ENCODE measurements at regions not wholly inside any gene's neighbourhood (a gene's known extent, or its start where the extent isn't known, plus 50 kb on each side); places are given as distances from the start of the nearest gene placed in this dataset.

GRCh38 chr13:80012251-80012650 lies 328.7 kb downstream of the SPRY2 start:
- no peak for ATAC-seq
- TF ChIP-seq CTCF (IDR thresholded peaks at IDR 0.05) (no peak), POLR2A (IDR thresholded peaks at IDR 0.05) (no peak)
- H3K4me1 ChIP-seq = peaks cover 0 to 4% (median 0%) of the 10 kb centered on the region in 4 donors
- no peak for DNase-seq
- no peak overlapping the region for H3K4me3 ChIP-seq
- no peaks in the 10 kb centered on the region for H3K36me3 ChIP-seq
- no peaks in the 10 kb centered on the region for H3K27me3 ChIP-seq
- intact Hi-C loops (cut with DNase I) = no loop called here
- no peak overlapping the region for H3K27ac ChIP-seq
- no peaks in the 10 kb centered on the region for H3K9me3 ChIP-seq
- WGBS (ENCODE audit: insufficient coverage, low coverage, low lambda C conversion rate, missing lambda C conversion rate) = 43% methylated on average over 1 of the region's 1 CpG

GRCh38 chr13:80011448-80012212 lies 329.3 kb downstream of the SPRY2 start:
- no peak for TF ChIP-seq POLR2A (IDR thresholded peaks at IDR 0.05)
- TF ChIP-seq CTCF (IDR thresholded peaks at IDR 0.05) = no peak
- Histone ChIP-seq H3K36me3 (no peaks in the 10 kb centered on the region), H3K9me3 (no peaks in the 10 kb centered on the region), H3K4me3 (no peak overlapping the region), H3K27me3 (no peaks in the 10 kb centered on the region), H3K27ac (no peak overlapping the region), H3K4me1 (peaks cover 0 to 4% (median 0%) of the 10 kb centered on the region in 4 donors)
- DNase-seq (no peak), ATAC-seq (peak in 1 of 4 donors; percentile 26)
- 55% methylated on average over 5 of the region's 5 CpGs for WGBS (ENCODE audit: insufficient coverage, low coverage, low lambda C conversion rate, missing lambda C conversion rate)
- intact Hi-C loops (cut with DNase I) = no loop called here

DNA sequence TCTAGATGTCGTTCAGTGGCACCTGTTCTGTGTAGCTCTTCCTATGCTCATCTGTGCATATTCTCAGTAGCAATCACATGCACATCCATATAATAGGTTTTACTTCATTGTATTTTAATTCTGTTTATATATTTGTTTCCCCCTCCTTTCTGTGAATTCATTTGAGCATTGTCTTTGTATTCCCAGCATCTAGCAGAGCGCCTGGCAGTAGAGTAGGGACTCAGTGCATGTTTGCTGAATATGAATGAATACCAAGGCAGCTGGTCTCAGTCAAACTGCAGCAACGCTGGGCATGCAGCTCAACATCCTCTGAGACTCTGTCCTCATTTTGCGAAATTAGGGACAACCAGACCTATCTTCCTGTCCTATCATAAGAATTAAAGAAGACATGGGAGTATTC lies 330.1 kb downstream of the SPRY2 start:
- no peak for DNase-seq
- no peak overlapping the region for H3K4me3 ChIP-seq
- H3K9me3 ChIP-seq = no peaks in the 10 kb centered on the region
- no peak for TF ChIP-seq POLR2A (IDR thresholded peaks at IDR 0.05)
- no peak for TF ChIP-seq CTCF (IDR thresholded peaks at IDR 0.05)
- no peak for ATAC-seq
- 76% methylated on average over 4 of the region's 4 CpGs for WGBS (ENCODE audit: insufficient coverage, low coverage, low lambda C conversion rate, missing lambda C conversion rate)
- H3K4me1 ChIP-seq = peaks cover 0 to 4% (median 0%) of the 10 kb centered on the region in 4 donors
- no peak overlapping the region for H3K27ac ChIP-seq
- intact Hi-C loops (cut with DNase I) = no loop called here
- no peaks in the 10 kb centered on the region for H3K27me3 ChIP-seq
- H3K36me3 ChIP-seq = no peaks in the 10 kb centered on the region

- H3K27ac ChIP-seq = no peak overlapping the region
- ATAC-seq (peak; percentile 34 to 71 (median 52)), DNase-seq (no peak)
- no peaks in the 10 kb centered on the region for H3K9me3 ChIP-seq
- no peaks in the 10 kb centered on the region for H3K36me3 ChIP-seq
- intact Hi-C loops (cut with DNase I) = no loop called here
- no peaks in the 10 kb centered on the region for H3K27me3 ChIP-seq
- no peak for TF ChIP-seq POLR2A (IDR thresholded peaks at IDR 0.05)
- TF ChIP-seq CTCF (IDR thresholded peaks at IDR 0.05) = no peak
- H3K4me3 ChIP-seq = no peak overlapping the region
- WGBS (ENCODE audit: insufficient coverage, low coverage, low lambda C conversion rate, missing lambda C conversion rate) = 76% methylated on average over 6 of the region's 6 CpGs
- peaks cover 0 to 4% (median 0%) of the 10 kb centered on the region in 4 donors for H3K4me1 ChIP-seq
Observed at GRCh38 chr13:80010286-80010831, 330.6 kb downstream of the SPRY2 start.
